HG03439 (cell line): ENCODE measurements at regions not wholly inside any gene's neighbourhood (a gene's known extent, or its start where the extent isn't known, plus 50 kb on each side); places are given as distances from the start of the nearest gene placed in this dataset.

ENCODE experiments used
- ATAC-seq: cut with Tn5 transposase; IDR thresholded peaks from one replicate; pipeline ENCODE4 v1.9.1; 2021; ENCODE audit warnings: mild to moderate bottlenecking, moderate library complexity; ENCODE audit not compliant: unreplicated experiment

GRCh38 chr2:106977717-106978116 is 91.8 kb upstream of the ST6GAL2 start:
- no peak for ATAC-seq

- no peak for ATAC-seq
Measured at GRCh38 chr2:106978647-106979046, 92.7 kb upstream of the ST6GAL2 start.

- no peak for ATAC-seq
Measured at GRCh38 chr2:106981491-106981890, 95.5 kb upstream of the ST6GAL2 start.

GRCh38 chr2:106982350-106982749 is 96.4 kb upstream of the ST6GAL2 start:
- ATAC-seq: no peak

DNA sequence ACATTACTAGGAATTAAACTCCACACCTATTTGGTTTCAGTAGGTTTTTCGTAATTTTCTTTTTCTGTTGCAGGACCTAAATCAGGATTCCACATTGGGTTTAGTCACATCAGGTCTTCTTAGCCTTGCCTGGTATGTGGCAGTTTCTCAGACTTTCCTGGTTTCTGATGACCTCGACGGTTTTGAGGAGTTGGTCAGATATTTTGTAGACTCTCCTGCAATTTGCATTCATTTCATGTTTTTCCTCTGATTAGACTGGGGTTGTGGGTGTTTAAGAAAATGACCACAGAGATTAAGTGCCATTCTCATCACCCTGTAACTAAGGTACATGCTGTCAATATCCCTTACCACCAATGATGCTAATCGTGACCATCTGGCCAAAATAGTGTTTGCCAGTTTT is 97.3 kb upstream of the ST6GAL2 start:
- no peak for ATAC-seq

- no peak for ATAC-seq
Measured at GRCh38 chr2:106988361-106988760, 102.4 kb upstream of the ST6GAL2 start.

DNA sequence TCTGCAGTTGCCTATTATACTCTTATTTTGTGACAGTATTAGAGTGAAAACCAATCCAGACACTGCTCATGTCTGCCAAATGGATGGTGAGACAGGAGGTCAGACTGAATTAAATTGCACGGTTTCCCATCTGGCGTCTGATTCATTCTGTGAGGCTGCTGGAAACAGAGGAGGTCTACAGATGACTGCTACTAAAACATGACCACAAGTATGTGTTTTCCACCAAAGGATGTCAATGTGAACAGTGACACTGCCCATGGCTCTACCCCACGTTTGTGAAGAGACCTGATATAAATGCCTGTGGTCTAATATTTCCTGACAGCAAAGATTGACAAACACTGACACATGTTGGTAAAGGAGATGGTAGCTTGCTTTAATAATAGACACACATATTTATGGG is 104.3 kb upstream of the ST6GAL2 start:
- no peak for ATAC-seq

GRCh38 chr2:106991866-106992265 is 105.9 kb upstream of the ST6GAL2 start:
- ATAC-seq: no peak

- ATAC-seq: no peak
Measured at GRCh38 chr2:106995556-106995955, 109.6 kb upstream of the ST6GAL2 start.

DNA sequence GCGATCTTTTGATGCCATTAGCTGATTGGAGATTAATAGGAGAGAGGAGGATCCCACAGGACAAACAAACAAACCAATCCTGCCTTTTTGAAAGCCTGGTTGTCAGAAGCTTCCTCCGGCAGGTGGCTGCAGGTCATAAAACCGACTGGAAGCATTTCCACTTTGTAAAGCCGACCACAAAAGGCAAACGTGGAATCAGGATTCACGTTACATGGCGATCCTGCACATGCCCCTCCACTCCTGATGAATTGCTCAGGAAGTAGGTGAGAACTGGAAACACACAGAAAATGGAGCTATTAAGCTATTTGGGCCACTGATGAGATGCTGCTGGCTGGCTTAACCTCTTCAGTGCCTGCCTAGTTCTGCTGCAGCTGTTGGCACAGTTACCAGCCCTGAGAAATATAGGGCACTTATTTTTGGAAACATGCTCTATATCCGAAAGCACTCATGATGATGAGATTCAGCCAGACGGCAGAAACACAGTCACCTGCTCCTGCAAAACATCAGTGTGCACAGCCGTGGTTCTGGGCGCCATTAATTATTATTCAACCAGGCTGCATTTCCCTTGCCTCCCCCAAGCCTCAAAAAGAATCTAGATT is 110.3 kb upstream of the ST6GAL2 start:
- no peak for ATAC-seq

GRCh38 chr2:106997204-106997603 is 111.2 kb upstream of the ST6GAL2 start:
- no peak for ATAC-seq

DNA sequence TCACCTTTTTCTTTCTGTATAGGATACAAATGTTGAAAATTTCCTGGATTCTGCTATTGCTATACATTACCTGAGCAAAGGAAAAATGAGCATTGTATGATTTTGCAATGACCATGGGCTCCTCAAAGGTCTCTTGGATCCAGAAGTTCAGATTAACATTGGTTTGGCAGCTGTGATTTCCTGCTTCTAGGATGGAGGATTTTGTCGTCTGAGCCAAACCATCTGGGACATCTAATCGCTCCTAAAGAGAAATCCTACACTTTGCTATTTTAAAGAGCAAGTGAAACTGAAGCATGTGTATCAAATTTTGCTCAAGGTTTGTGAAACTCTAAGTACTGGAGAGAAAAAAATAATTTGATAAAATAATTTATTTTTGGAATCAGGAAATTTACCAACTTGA is 115.1 kb upstream of the ST6GAL2 start:
- ATAC-seq: no peak

GRCh38 chr2:107001551-107001950 is 115.6 kb upstream of the ST6GAL2 start:
- no peak for ATAC-seq

GRCh38 chr2:107001964-107002696 is 116.2 kb upstream of the ST6GAL2 start:
- no peak for ATAC-seq

DNA sequence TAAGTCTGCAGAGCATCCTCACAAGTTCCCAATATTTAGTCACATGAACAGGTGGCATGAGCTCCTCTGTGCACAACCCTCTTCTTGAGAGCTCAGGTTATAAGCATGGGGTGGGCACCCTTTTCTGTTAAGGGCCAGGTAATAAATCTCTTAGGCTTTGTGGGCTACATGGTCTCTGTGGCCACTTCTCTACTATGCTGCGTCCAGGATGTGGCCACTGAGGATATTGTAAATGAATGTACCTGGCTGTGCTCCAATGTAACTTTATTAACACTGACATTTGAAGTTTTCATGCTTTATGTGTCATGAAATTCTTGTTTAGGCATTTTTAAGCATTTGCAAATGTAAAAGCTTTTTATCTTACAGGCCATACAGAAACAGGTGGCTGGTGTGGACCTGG is 116.8 kb upstream of the ST6GAL2 start:
- ATAC-seq: no peak

- ATAC-seq: no peak
Measured at GRCh38 chr2:107005853-107006252, 119.9 kb upstream of the ST6GAL2 start.

- ATAC-seq: no peak
Measured at GRCh38 chr2:107006836-107007235, 120.9 kb upstream of the ST6GAL2 start.

- ATAC-seq: no peak
Measured at GRCh38 chr2:107007927-107008326, 122.0 kb upstream of the ST6GAL2 start.

DNA sequence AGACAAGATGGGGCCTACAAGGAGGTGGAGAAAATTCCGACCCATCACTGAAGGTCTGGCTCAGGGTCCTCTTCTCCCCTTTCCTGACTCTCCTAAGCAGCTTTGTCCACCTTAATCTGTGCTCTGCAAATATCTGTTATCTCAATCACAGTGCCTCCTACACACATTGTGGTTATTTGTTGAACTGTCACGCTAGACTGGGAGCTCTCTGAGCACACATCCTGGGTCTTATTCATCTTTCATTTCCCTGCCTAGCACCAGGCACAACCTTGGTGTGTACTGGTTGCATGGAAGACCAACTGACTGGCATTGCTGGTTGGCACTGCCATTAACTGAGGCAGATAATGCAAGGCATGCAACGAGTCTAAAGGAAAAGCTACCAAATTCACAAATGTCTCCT is 122.9 kb upstream of the ST6GAL2 start:
- ATAC-seq: no peak

DNA sequence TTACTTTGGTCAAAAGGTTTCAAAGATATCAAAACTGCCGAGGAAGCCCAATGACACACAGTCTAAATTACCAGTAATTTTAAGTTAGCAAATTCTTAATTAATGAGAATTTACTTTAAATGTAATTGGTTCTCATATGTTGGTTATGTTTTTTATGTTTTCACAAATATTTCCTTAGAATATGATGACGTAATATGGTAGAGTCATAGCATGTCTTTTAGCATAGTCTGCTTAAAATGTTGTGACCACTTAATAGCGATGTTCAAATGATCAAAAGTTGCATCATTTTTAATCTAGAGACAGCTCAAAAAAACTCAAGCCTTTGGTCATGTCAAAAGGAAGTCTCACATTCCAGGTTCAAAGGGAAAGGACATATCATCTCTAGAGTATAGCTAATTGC is 123.3 kb upstream of the ST6GAL2 start:
- no peak for ATAC-seq

DNA sequence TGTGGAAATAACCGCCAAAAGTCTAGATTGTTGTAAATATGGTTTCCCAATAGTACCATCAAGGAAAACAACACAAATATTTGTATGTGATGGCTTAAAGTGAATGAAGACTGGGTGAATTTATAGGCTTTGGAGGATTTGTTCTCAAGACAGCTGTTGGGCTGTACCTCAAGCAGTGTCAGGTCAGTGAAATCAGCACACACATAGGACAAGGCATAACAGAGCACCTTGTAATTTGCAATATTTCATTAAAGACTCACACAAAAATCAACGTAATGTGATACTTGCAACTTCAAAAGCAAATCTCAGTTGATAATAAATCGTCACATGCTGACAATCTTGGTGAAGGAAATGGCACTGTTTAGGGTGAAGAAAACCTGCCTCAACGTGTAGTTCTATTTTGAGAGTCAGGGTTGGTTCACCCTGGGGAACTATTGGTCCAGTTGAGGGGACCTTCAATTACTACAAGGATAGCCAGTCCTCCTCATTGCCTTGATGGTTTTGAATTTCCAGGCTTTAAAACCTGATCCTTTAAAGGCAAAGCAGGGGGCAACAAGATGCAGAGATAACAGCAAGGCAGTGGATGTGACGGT is 126.8 kb upstream of the ST6GAL2 start:
- no peak for ATAC-seq

DNA sequence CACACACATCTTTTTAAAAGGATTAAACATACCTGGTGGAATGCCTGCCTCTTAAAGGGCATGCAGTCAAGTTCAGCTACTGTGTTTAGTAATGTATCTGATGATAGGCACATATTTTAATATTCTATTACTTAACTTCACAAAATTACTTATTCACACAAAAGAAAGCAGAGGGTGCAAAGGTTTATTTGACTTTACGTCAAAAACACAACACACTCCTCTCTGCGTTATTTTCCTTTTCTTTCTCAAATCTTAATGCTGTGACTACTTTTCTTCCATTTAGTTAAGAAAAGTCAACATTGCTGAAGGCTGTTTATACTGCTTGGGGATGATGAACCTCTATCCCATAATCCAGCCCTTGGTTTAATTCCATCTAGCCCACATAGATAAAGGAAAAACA is 127.9 kb upstream of the ST6GAL2 start:
- ATAC-seq: no peak
